Progenitor cell of endocrine pancreas (in vitro differentiated cells): ENCODE measurements at regions not wholly inside any gene's neighbourhood (a gene's known extent, or its start where the extent isn't known, plus 50 kb on each side); places are given as distances from the start of the nearest gene placed in this dataset.

Source experiments
- DNase-seq: peaks from one replicate; pipeline ENCODE4 v3.0.0; 2021; ENCODE audit warnings: low spot score; ENCODE audit not compliant: unreplicated experiment
- H3K27ac Mint-ChIP-seq: 2 replicates; pipeline ENCODE4 v1.8.0; 2021; ENCODE audit warnings: mild to moderate bottlenecking, moderate library complexity, mixed read lengths
- H3K27me3 Mint-ChIP-seq: 2 replicates; pipeline ENCODE4 v1.8.0; 2021; ENCODE audit warnings: mixed read lengths
- H3K36me3 Mint-ChIP-seq: 2 replicates; pipeline ENCODE4 v1.8.0; 2022; ENCODE audit warnings: mixed read lengths; ENCODE audit not compliant: insufficient read depth
- H3K4me1 Mint-ChIP-seq: 2 replicates; pipeline ENCODE4 v1.8.0; 2021; ENCODE audit warnings: low read depth, mixed read lengths
- H3K4me3 Mint-ChIP-seq: 2 replicates; pipeline ENCODE4 v1.8.0; 2021; ENCODE audit warnings: low read depth, mild to moderate bottlenecking, moderate library complexity, mixed read lengths
- H3K9me3 Mint-ChIP-seq: 2 replicates; pipeline ENCODE4 v1.8.0; 2021; ENCODE audit warnings: low read depth, mixed read lengths
- CTCF ChIP-seq: fragments of 200-600 bp; sonication (generic); IDR thresholded peaks from one replicate; pipeline ENCODE4 v1.5.0; 2021; ENCODE audit warnings: antibody characterized with exemption, mild to moderate bottlenecking; ENCODE audit not compliant: unreplicated experiment

GRCh38 chr16:64522548-64522947 is 599.3 kb downstream of the CDH11 start:
- DNase-seq, result no peak
- no peak overlapping the region for H3K27ac Mint-ChIP-seq
- no peaks in the 10 kb centered on the region for H3K9me3 Mint-ChIP-seq
- H3K4me3 Mint-ChIP-seq, result no peak overlapping the region
- H3K4me1 Mint-ChIP-seq, result no peaks in the 10 kb centered on the region
- no peaks in the 10 kb centered on the region for H3K36me3 Mint-ChIP-seq
- no peaks in the 10 kb centered on the region for H3K27me3 Mint-ChIP-seq
- no peak for TF ChIP-seq CTCF

DNA sequence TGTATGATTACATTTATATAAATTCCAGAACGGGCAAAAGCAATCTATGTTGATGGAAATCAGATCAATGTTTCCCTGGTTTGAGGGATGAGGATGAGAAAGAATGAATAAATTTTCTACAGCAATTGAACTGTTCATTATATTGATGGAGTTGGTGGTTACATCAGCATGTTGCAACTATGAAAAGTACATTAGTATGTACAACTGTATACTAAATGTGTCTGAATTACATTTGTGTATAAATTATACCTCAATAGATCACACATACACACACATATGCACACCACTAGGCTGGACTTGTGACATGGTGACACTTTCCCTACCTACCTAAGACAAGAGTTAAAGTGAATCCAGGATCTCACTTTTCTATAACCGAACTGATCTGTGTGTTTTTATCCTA is 608.0 kb downstream of the CDH11 start:
- no peak for DNase-seq
- H3K9me3 Mint-ChIP-seq, result no peaks in the 10 kb centered on the region
- no peak overlapping the region for H3K27ac Mint-ChIP-seq
- no peaks in the 10 kb centered on the region for H3K4me1 Mint-ChIP-seq
- H3K4me3 Mint-ChIP-seq, result no peak overlapping the region
- H3K36me3 Mint-ChIP-seq, result no peaks in the 10 kb centered on the region
- TF ChIP-seq CTCF, result no peak
- H3K27me3 Mint-ChIP-seq, result no peaks in the 10 kb centered on the region

- no peak overlapping the region for H3K27ac Mint-ChIP-seq
- H3K36me3 Mint-ChIP-seq, result no peaks in the 10 kb centered on the region
- H3K27me3 Mint-ChIP-seq, result peaks cover 2% of the 10 kb centered on the region
- no peaks in the 10 kb centered on the region for H3K9me3 Mint-ChIP-seq
- TF ChIP-seq CTCF, result no peak
- DNase-seq, result no peak
- no peaks in the 10 kb centered on the region for H3K4me1 Mint-ChIP-seq
- no peak overlapping the region for H3K4me3 Mint-ChIP-seq
Observed at GRCh38 chr16:64507240-64508024, 614.4 kb downstream of the CDH11 start.

GRCh38 chr16:64499211-64499610 is 622.7 kb downstream of the CDH11 start:
- Mint-ChIP-seq H3K27ac (no peak overlapping the region), H3K36me3 (no peaks in the 10 kb centered on the region), H3K4me1 (peaks cover 5% of the 10 kb centered on the region), H3K4me3 (no peak overlapping the region), H3K27me3 (peaks cover 2% of the 10 kb centered on the region), H3K9me3 (no peaks in the 10 kb centered on the region)
- no peak for TF ChIP-seq CTCF
- DNase-seq, result no peak

DNA sequence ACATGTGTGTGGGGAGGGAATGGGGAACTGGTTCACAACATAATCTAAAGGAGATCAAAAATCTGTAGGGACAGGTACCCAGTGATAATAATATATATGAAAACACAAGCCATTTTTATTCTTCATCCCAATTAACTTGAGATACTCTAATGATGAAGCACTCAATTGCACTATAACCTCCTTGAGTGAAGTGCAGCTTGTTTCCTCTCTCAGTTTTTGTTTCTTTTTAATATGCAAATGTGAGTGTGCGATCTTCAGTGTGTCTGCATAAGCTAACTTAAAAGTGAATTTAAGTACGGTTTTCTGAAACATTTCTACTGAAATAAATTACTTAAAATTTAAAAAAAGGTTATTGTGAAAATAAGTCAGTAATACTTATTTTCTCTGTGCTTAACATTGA is 623.5 kb downstream of the CDH11 start:
- Mint-ChIP-seq H3K27me3 (no peaks in the 10 kb centered on the region), H3K36me3 (no peaks in the 10 kb centered on the region), H3K27ac (no peak overlapping the region), H3K4me1 (peaks cover 5% of the 10 kb centered on the region), H3K9me3 (no peaks in the 10 kb centered on the region), H3K4me3 (no peak overlapping the region)
- no peak for DNase-seq
- TF ChIP-seq CTCF, result no peak
